HG03457 (cell line): ENCODE measurements at regions not wholly inside any gene's neighbourhood (a gene's known extent, or its start where the extent isn't known, plus 50 kb on each side); places are given as distances from the start of the nearest gene placed in this dataset.
"Not testable (repeated sequence)": the region's sequence is repeated elsewhere in the genome, so short reads cannot be mapped to it uniquely, and the experiment has no call there.

Experiments
- ATAC-seq: cut with Tn5 transposase; IDR thresholded peaks from one replicate; pipeline ENCODE4 v1.9.1; 2021; ENCODE audit warnings: moderate number of reproducible peaks; ENCODE audit not compliant: unreplicated experiment

DNA sequence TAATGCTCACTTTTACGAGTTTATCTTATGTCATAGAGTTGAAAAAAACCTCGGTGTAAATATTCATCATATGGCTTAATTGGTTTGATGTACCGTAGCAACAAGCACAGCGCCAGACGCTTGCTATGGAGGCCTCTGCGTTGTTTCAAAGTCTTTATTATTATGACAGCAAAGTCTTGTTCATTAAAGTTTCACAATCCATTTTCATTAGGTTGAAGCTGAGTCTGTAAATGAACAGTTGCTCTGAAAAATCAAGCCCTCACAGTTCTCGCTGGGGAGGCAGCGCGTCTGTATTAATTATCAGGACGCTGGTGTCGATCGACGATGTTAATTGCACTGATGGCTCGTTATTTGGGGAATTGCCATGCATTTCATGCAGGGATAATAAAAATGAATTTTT is 185.6 kb downstream of the INSC start:
- ATAC-seq: no peak

DNA sequence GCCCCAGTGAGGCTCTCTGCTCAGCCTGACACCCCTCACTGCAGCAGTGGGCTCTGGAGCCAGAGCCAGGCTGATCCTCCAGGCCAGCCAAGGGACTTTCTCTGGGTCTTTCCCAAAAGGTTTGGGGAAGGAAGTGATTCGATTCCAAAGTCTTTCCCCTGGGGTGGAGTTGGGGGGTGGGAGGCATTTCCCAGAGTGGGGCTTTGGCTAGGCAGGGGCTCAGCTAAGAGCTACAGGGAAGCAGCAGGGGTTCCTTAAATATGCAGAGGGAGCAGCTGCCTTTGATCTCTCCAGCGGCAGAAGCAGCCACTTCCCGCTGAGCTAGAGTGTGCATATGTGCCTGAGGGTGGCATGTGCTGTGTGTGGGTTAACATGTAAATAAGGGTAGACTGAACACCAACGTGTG is 192.9 kb downstream of the INSC start:
- no peak for ATAC-seq

GRCh38 chr11:15308840-15309239 is 194.1 kb downstream of the INSC start:
- ATAC-seq: no peak

DNA sequence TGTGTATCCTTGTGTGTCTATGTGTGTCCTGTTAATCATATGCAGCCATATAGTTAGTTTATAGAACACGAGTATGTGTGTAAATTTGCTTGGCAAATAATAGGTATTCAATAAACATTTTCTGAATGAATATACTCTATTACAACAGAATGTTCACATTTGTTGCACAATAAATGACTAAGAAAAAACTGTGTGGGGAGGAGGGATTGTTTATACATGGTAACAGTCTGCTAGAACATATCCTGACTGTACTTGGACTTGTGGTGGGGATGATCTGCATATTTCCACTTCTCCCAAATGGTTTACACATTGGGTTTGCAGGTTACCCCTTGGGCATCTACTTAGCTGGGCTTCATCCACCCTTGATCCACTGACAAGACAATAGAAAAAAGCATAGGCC is 194.6 kb downstream of the INSC start:
- ATAC-seq: no peak

DNA sequence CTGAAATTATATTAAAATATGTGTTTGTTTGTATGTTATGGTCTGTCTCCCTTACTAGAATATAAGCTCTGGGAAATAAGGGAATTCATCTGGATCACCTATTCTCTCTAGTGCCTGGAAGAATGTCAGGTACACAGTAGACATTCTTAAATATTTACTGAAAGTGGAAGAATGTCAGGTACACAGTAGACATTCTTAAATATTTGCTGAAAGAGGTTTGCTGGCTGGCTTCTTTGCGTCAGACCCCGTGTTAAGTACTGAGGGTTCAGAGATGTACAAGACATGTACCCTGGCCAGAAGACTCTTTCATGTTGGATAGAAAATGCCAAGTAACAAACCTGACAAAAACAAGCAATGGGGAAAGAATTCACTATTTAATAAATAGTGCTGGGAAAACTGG is 199.1 kb downstream of the INSC start:
- ATAC-seq: no peak

DNA sequence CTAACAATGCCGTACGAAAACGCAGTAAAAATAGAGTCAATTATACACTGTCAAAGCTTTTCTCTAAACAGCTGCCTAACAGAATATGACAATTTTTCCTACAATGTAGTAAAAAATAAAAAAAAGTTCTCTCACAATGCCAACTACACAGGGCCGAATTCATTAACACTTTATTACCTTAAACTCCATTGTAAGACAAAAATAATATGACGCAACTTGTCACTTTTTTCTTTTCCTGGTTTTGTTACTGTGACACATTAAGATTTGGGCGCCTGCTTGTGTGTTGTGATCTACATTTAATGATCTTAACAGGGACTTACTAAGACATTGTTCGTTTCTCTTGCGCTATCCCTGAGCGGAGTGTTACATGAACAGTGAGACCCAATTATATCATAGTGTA is 204.1 kb downstream of the INSC start:
- no peak for ATAC-seq

- ATAC-seq: no peak
Observed at GRCh38 chr11:15326520-15326919, 211.8 kb downstream of the INSC start.

DNA sequence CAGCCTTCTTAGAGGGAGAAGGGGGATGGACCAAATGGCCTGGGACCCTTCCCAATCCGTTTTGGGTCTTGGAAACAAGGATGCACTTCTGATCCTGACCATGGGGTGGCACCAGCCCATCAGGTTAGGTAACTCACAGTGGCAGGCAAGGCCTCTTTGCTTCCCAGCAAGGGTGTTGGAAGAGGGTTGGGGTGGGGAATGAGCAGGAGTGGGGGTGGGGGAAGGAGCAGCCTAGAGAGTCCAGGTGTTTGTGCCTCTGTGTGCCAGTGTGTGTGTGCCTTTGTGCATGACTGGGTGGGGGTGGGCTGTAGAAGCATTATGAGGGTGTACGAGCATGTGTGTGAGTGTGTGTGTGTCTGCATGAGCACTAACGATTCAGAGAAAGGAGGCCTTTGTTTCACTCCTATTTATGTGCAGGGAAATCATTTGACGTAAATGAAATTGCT is 213.1 kb downstream of the INSC start:
- no peak for ATAC-seq

DNA sequence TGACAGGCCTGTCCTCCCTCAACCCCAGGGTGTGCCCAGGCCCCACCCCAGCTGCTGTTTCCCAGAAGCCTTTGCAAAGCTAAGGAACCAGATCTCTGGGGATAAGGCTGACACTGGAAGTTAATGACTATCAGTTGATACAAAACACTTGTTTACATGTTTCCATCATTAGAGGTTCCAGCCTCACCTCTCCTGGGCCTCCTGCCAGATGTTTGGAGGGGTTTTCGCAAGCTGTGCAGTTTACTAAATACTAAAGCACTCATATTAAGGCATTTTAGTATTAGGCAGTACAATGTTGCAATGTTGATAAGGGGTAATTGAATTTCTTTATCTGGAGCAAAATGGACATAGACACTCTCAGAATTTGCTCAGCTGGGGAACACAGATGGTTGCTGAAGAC is 218.7 kb downstream of the INSC start:
- ATAC-seq: no peak

DNA sequence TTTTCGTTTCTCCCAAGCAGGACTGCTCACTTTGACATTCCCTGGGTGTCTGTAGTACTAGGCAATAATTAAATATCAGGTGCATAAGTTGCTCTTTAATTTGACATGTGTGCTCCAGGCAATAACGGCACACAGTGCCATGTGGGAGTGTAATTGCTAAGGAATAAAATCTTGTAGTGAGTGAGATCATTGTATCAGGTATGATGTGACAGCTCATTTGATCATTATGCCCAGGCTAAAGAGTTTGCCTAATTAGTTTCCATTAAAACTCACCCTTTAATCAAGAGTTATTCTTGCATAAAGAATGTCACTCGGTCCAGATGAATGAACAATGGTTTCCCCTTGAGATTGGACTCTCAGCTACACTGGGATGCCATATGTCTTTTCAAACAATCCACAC is 220.0 kb downstream of the INSC start:
- ATAC-seq: no peak

DNA sequence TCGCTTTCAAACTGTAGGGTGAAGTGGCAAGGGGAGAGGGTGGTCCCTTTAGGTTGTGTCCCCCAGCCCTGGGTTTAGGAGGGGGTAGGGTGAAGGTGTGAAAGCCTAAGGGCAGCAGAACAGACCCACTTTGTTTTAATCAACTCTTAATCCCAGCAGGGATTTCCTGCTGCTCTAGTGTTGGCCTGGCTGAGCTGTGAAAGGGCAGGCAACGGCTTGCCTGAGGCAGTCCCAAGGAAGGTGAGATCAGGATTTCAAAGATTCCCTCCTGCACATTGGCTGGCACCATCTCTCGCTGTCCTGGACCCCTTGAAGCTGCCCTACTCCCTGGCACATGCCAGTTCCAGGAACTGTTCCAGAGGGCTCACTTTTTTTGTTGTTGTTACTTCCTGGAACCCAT is 221.3 kb downstream of the INSC start:
- ATAC-seq: no peak

DNA sequence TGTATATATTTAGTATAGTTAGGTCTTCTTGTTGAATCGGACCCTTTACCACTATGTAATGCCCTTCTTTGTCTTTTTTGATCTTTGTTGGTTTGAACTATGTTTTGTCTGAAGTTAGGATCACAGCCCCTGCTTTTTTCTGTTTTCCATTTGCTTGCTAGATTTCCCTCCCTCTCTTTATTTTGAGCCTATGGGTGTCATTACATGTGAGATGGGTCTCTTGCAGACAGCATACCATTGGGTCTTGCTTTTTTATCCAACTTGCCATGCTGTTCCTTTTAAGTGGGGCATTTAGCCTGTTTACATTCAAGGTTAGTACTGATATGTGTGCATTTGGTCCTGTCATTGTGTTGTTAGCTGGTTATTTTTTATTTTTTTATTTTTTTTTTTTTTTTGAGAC is 224.6 kb downstream of the INSC start:
- ATAC-seq: no peak

GRCh38 chr11:15341587-15341986 is 226.9 kb downstream of the INSC start:
- no peak for ATAC-seq

GRCh38 chr11:15342163-15342562 is 227.4 kb downstream of the INSC start:
- ATAC-seq: no peak

DNA sequence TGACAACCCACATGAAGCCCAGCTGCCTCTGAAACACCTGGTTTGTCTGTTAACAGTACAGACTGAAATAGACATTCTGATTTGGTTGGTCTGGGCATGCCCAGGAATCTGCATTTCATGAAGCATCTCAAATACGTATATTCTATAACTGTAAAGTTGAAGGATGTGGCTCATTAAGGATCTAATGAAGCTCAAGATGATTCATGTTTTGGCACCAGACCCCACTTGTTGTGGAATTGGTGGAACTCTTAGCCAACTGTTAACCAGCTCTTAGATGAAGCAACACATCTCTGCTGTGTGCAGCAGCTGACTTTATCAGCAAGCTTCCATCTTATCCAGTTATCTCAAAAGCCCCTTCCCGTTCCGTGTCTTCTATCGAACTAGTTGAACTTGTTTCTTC is 232.2 kb downstream of the INSC start:
- no peak for ATAC-seq

GRCh38 chr11:15347969-15348734 is 233.4 kb downstream of the INSC start:
- no peak for ATAC-seq

GRCh38 chr11:15349413-15349812 is 234.7 kb downstream of the INSC start:
- ATAC-seq: no peak

DNA sequence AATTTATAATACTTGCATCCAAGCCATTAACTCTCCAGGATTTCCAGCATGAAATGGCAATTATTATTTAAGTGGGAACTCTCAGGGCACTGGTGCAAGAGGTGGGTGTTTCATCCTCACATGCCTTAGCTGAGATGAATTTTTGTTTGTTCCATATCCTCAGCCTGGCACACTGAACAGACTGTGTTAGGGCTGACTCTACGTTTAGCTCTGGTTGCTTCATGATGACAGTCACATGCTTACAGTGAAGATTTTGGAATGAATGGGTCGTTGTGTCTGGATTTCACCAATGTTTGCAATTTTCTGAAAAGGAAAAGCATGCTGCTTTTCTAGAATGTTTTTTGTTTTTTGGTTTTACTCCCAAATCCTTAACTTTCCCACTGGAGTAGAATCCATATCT is 246.6 kb downstream of the INSC start:
- ATAC-seq: no peak

GRCh38 chr11:15365286-15365685 is 250.6 kb downstream of the INSC start:
- not testable (repeated sequence) for ATAC-seq

DNA sequence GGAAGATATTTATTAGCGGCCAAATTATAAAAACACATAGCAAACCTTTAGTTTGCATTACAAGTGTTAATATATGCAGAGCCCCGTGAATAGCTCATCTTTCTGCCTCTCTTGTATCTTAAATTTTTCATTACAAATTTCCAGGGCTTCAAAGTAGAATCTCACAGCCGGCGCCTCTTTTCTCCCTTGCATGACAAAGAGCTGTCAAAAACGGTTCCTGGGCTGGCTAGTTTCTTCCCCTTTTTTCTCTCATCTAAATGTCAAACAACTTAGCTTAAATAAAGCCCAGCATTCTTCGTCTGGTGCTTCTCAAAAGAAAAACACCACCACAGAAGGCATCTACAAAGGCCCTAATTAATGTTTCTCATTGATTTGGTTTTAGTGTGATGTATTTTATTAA is 253.0 kb downstream of the INSC start:
- ATAC-seq: no peak

GRCh38 chr11:15370495-15371147 is 255.9 kb downstream of the INSC start:
- ATAC-seq: no peak

DNA sequence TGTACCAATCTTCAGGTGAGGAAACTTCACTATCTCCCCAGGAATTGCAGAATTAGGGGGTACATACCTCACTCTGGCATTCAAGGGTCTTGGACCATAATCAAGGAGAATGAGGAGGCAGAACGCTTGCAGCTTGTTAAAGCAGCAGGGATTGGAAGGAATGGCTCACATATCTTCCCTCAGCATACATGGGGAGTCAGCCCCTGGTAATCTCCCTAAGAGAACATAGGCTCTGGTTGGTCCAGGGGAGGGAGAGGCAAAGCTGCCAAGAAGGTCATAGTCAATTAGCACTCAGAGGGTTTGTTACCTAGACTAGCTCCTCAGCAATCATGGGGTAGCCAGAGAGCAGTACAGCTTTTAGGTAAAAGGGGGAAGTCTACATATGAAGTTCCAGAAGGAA is 256.8 kb downstream of the INSC start:
- no peak for ATAC-seq

- ATAC-seq: no peak
Observed at GRCh38 chr11:15374418-15374817, 259.7 kb downstream of the INSC start.
